H1 (cell line): ENCODE measurements at regions not wholly inside any gene's neighbourhood (a gene's known extent, or its start where the extent isn't known, plus 50 kb on each side); places are given as distances from the start of the nearest gene placed in this dataset.

ENCODE experiments used
- CTCF ChIA-PET: fragments of 300-600 bp; sonication (Branson Sonifier 250); formaldehyde crosslinking; loops from one replicate; lab custom pipeline; 2021; ENCODE audit not compliant: partially characterized antibody; lab: Charles Lee
- POLR2A ChIA-PET: fragments of 300-600 bp; sonication (Branson Sonifier 250); formaldehyde crosslinking; loops from one replicate; lab custom pipeline; 2021; ENCODE audit warnings: inconsistent platforms; ENCODE audit not compliant: partially characterized antibody; lab: Charles Lee
- DNase-seq, 2 experiments: peaks; one replicate each; pipeline versions ENCODE4 v3.0.0 to v3.0.0-alpha.2; 2010 to 2022; ENCODE audit warnings: low spot score in 2 of 2, low read depth in 1 of 2, mixed read lengths in 1 of 2
- FAIRE-seq: peaks from 2 replicates; lab custom pipeline; 2011; peaks lifted over from hg19 to GRCh38; lab: Jason Lieb, UNC
- H2AFZ ChIP-seq: 2 replicates; pipeline ENCODE4 v1.8.1; 2012; ENCODE audit warnings: low read length, inconsistent platforms
- H2AK5ac ChIP-seq: 2 replicates; pipeline ENCODE4 v1.6.1; 2013; ENCODE audit warnings: low read depth, low read length
- H2BK120ac ChIP-seq: replicated peaks from 2 replicates; pipeline ENCODE3; 2013; ENCODE audit warnings: low read depth, low read length, inconsistent platforms
- H2BK12ac ChIP-seq: 2 replicates; pipeline ENCODE4 v1.6.1; 2013; ENCODE audit warnings: low read depth, low read length
- H2BK15ac ChIP-seq: 2 replicates; pipeline ENCODE4 v1.6.1; 2013; ENCODE audit warnings: low read length
- H2BK20ac ChIP-seq: 2 replicates; pipeline ENCODE4 v1.6.1; 2013; ENCODE audit warnings: low read length
- H2BK5ac ChIP-seq: 2 replicates; pipeline ENCODE4 v1.6.1; 2013; ENCODE audit warnings: low read depth, low read length
- H3K14ac ChIP-seq: 2 replicates; pipeline ENCODE4 v1.6.1; 2013; ENCODE audit warnings: inconsistent platforms; ENCODE audit not compliant: insufficient read length
- H3K18ac ChIP-seq: 2 replicates; pipeline ENCODE4 v1.6.1; 2013; ENCODE audit warnings: low read length; ENCODE audit errors: extremely low read depth
- H3K23ac ChIP-seq: 2 replicates; pipeline ENCODE4 v1.6.1; 2013; ENCODE audit warnings: inconsistent platforms; ENCODE audit not compliant: insufficient read length
- H3K23me2 ChIP-seq: 2 replicates; pipeline ENCODE4 v1.6.1; 2013; ENCODE audit warnings: low read depth, low read length
- H3K27ac ChIP-seq: 2 replicates; pipeline ENCODE4 v1.6.1; 2011; ENCODE audit warnings: low read depth, low read length, inconsistent platforms
- H3K27me3 ChIP-seq, 4 experiments: replicated peaks in 1 of 4; 1 replicate in 1 of 4; 2 replicates in 3 of 4; pipeline versions ENCODE4 v1.6.1 to v1.8.1; 2011 to 2013; ENCODE audit warnings: low read length in 3 of 4, mild to moderate bottlenecking in 3 of 4, inconsistent platforms in 2 of 4, mixed read lengths in 2 of 4, moderate library complexity in 1 of 4; ENCODE audit not compliant: control insufficient read depth in 3 of 4, insufficient read depth in 3 of 4; ENCODE audit errors: extremely low read depth in 1 of 4
- H3K36me3 ChIP-seq, 4 experiments: 2 replicates each; pipeline versions ENCODE4 v1.6.1 to v1.8.1; 2011 to 2013; ENCODE audit warnings: mild to moderate bottlenecking in 4 of 4, low read length in 3 of 4, moderate library complexity in 2 of 4, control low read depth in 1 of 4, inconsistent platforms in 1 of 4; ENCODE audit not compliant: insufficient read depth in 4 of 4, control insufficient read depth in 2 of 4
- H3K4ac ChIP-seq: replicated peaks from 2 replicates; pipeline ENCODE3; 2013; ENCODE audit warnings: low read length, low read depth, mixed read lengths, inconsistent platforms; ENCODE audit not compliant: insufficient read length
- H3K4me1 ChIP-seq, 4 experiments: replicated peaks in 1 of 4; 1 replicate in 1 of 4; 2 replicates in 3 of 4; pipeline versions ENCODE4 v1.6.1 to v1.8.1; 2011 to 2013; ENCODE audit warnings: low read length in 3 of 4, inconsistent platforms in 2 of 4, mixed read lengths in 1 of 4; ENCODE audit not compliant: insufficient read depth in 4 of 4, control insufficient read depth in 3 of 4
- H3K4me2 ChIP-seq, 2 experiments: 2 replicates each; pipeline versions ENCODE4 v1.6.1 to v1.8.1; 2011 to 2013; ENCODE audit warnings: low read depth in 2 of 2, low read length in 2 of 2, control low read depth in 1 of 2, inconsistent platforms in 1 of 2, mild to moderate bottlenecking in 1 of 2; ENCODE audit not compliant: insufficient read depth in 1 of 2
- H3K4me3 ChIP-seq, 4 experiments: fragments of 200-600, 300-600 bp in 1 of 4; sonication (generic), shearing (Covaris generic), sonication (Bioruptor Twin) in 1 of 4; 2 replicates each; pipeline versions ENCODE4 v1.5.1 to v1.8.1; 2011 to 2016; ENCODE audit warnings: low read length in 4 of 4, low read depth in 3 of 4, control low read depth in 2 of 4, inconsistent platforms in 2 of 4, mild to moderate bottlenecking in 2 of 4, mixed read lengths in 1 of 4, moderate library complexity in 1 of 4; ENCODE audit not compliant: insufficient read depth in 2 of 4; ENCODE audit errors: extremely low read depth in 1 of 4
- H3K56ac ChIP-seq: replicated peaks from 2 replicates; pipeline ENCODE3; 2013; ENCODE audit warnings: low read depth, mild to moderate bottlenecking, mixed read lengths, low read length, inconsistent platforms; ENCODE audit not compliant: insufficient read length
- H3K79me1 ChIP-seq: 2 replicates; pipeline ENCODE4 v1.6.1; 2013; ENCODE audit warnings: low read depth, low read length, control low read depth
- H3K79me2 ChIP-seq, 2 experiments: 2 replicates each; pipeline versions ENCODE4 v1.6.1 to v1.8.1; 2012 to 2013; ENCODE audit warnings: low read length in 2 of 2, mild to moderate bottlenecking in 2 of 2, inconsistent platforms in 1 of 2; ENCODE audit not compliant: insufficient read depth in 2 of 2, control insufficient read depth in 1 of 2
- H3K9ac ChIP-seq, 4 experiments: replicated peaks in 1 of 4; 1 replicate in 1 of 4; 2 replicates in 3 of 4; pipeline versions ENCODE4 v1.6.1 to v1.8.1; 2011 to 2013; ENCODE audit warnings: low read depth in 3 of 4, low read length in 3 of 4, control low read depth in 2 of 4, mild to moderate bottlenecking in 2 of 4, moderate library complexity in 2 of 4, inconsistent platforms in 1 of 4; ENCODE audit errors: extremely low read depth in 1 of 4
- H3K9me3 ChIP-seq, 2 experiments: 2 replicates each; pipeline versions ENCODE4 v1.6.1 to v1.8.1; 2012 to 2013; ENCODE audit warnings: mild to moderate bottlenecking in 2 of 2, moderate library complexity in 2 of 2, control low read depth in 1 of 2, inconsistent platforms in 1 of 2, low read depth in 1 of 2, low read length in 1 of 2, mixed read lengths in 1 of 2; ENCODE audit not compliant: insufficient read depth in 2 of 2
- H4K20me1 ChIP-seq, 2 experiments: replicated peaks in 1 of 2; 2 replicates each; pipeline versions ENCODE3 to v1.8.1; 2011 to 2013; ENCODE audit warnings: inconsistent platforms in 2 of 2, low read length in 2 of 2, mild to moderate bottlenecking in 1 of 2; ENCODE audit not compliant: insufficient read depth in 2 of 2, control insufficient read depth in 1 of 2
- H4K5ac ChIP-seq: 2 replicates; pipeline ENCODE4 v1.6.1; 2013; ENCODE audit warnings: low read length, low read depth, mixed read lengths, inconsistent platforms; ENCODE audit not compliant: insufficient read length
- H4K8ac ChIP-seq: 2 replicates; pipeline ENCODE4 v1.8.0; 2013; ENCODE audit warnings: mild to moderate bottlenecking, moderate library complexity, low read length, inconsistent platforms; ENCODE audit not compliant: insufficient read depth; ENCODE audit errors: extremely low read depth
- H4K91ac ChIP-seq: replicated peaks from 2 replicates; pipeline ENCODE3; 2013; ENCODE audit warnings: low read length, mixed read lengths, inconsistent platforms; ENCODE audit not compliant: insufficient read length
- CBX5 ChIP-seq: fragments of 300-800, 300-1000 bp; sonication (generic); IDR thresholded peaks from 2 replicates; pipeline ENCODE4 v1.7.1; 2016; ENCODE audit warnings: antibody characterized with exemption, low read length, low read depth
- GABPA ChIP-seq: IDR thresholded peaks from 2 replicates; pipeline ENCODE4 v1.6.1; 2011; ENCODE audit warnings: mild to moderate bottlenecking, low read length, moderate library complexity, borderline replicate concordance; ENCODE audit not compliant: insufficient read depth
- POLR2A ChIP-seq, 2 experiments: IDR thresholded peaks; 1 replicate in 1 of 2; 2 replicates in 1 of 2; pipeline ENCODE4 v1.6.1; 2011; ENCODE audit warnings: low read depth in 2 of 2, low read length in 2 of 2, mild to moderate bottlenecking in 2 of 2; ENCODE audit errors: control extremely low read depth in 1 of 2
- SAP30 ChIP-seq: fragments of 300-600 bp; sonication (generic); IDR thresholded peaks from 2 replicates; pipeline ENCODE4 v1.7.1; 2012; ENCODE audit warnings: low read length, moderate library complexity, mild to moderate bottlenecking, inconsistent platforms; ENCODE audit not compliant: insufficient read depth, insufficient replicate concordance
- SP4 ChIP-seq: IDR thresholded peaks from 2 replicates; pipeline ENCODE4 v1.6.1; 2012; ENCODE audit warnings: low read length, inconsistent platforms
- WGBS, 2 experiments: shearing (Covaris generic) in 1 of 2; methylation state at CpG; one replicate each; pipeline versions ENCODE4 v1.1.6 to v1.1.7; 2013 to 2015; ENCODE audit warnings: low lambda C conversion rate in 2 of 2, mixed read lengths in 2 of 2, inconsistent platforms in 1 of 2, low coverage in 1 of 2, missing lambda C conversion rate in 1 of 2; ENCODE audit not compliant: insufficient replicate concordance in 2 of 2, insufficient coverage in 1 of 2, insufficient read length in 1 of 2; ENCODE audit errors: extremely low coverage in 1 of 2, missing lambda C conversion rate in 1 of 2; 5-methylcytosine and 5-hydroxymethylcytosine counted together

DNA sequence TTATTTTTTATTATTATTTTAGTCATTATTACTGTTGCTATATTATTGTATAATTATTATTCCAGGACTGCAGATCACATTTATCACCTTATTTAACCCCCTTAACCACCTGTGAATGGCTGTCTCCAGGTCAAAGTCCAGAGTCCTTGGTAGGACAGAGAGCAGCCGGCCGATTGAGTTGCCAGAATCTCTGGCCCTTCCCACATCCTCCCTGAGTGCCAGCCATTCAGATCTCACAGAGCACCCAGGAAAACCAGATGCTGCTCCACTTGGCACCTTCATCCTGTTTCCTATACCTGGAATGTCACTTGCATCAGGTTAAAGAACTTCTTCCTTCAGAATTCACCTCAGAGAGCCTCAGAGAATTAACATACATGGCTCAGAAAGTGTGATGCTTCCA is 101.1 kb downstream of the ELAPOR2 start:
- Histone ChIP-seq H2BK15ac (no peak overlapping the region), H3K4ac (no peak overlapping the region), H4K91ac (no peak overlapping the region), H2BK20ac (no peak overlapping the region), H3K56ac (no peak overlapping the region), H2AFZ (no peak overlapping the region), H3K36me3 (peaks cover 0 to 3% (median under 1%) of the 10 kb centered on the region in 4 experiments; a peak in 1 of 8 replicates), H2BK5ac (no peak overlapping the region), H3K79me2 (peaks cover 0 to 34% of the 10 kb centered on the region in 2 experiments; a peak in 3 of 4 replicates), H3K4me1 (peaks cover 0 to 1% (median 0%) of the 10 kb centered on the region in 4 experiments; a peak in 1 of 7 replicates), H4K8ac (no peak overlapping the region), H3K9me3 (peaks cover 0 to 6% of the 10 kb centered on the region in 2 experiments; a peak in 2 of 4 replicates), H3K23ac (no peak overlapping the region), H3K27ac (no peak overlapping the region), H2BK120ac (no peak overlapping the region), H4K5ac (no peak overlapping the region), H3K79me1 (no peaks in the 10 kb centered on the region), H3K4me3 (no peak overlapping the region), H3K4me2 (no peak overlapping the region), H3K27me3 (no peaks in the 10 kb centered on the region), H4K20me1 (peaks cover 3 to 4% of the 10 kb centered on the region in 2 experiments), H2BK12ac (no peak overlapping the region), H3K23me2 (no peaks in the 10 kb centered on the region), H3K9ac (no peak overlapping the region), H3K14ac (no peak overlapping the region), H2AK5ac (no peak overlapping the region), H3K18ac (no peak overlapping the region)
- FAIRE-seq (no peak), DNase-seq (no peak)
- no peak for TF ChIP-seq CBX5
- no peak for TF ChIP-seq GABPA
- no peak for TF ChIP-seq POLR2A (IDR thresholded peaks at IDR 0.05; ENCODE audit: control extremely low read depth in 1 of 2, low read depth in 2 of 2, low read length in 2 of 2)
- no peak for TF ChIP-seq SAP30
- no peak for TF ChIP-seq SP4
- CTCF ChIA-PET = no interaction called here
- POLR2A ChIA-PET = interaction anchor here (1.0 kb wide), 1 partner anchor 38 kb away, joined by 3 read pairs; no protein-coding TSS in a partner anchor
- 94% methylated on average over 2 of the region's 2 CpGs; no CpG with 5 or more reads in 1 of the 2 experiments for WGBS, 2 experiments
